ENCODE measurements at regions not wholly inside any gene's neighbourhood (a gene's known extent, or its start where the extent isn't known, plus 50 kb on each side); places are given as distances from the start of the nearest gene placed in this dataset.

GRCh38 chr9:104027295-104027694 lies 66.8 kb upstream of the SMC2 start:
- intact Hi-C loops (cut with DNase I) = loop anchor here in 1 of 4 donors (5.0 kb wide), 1 partner anchor 360 kb away; no protein-coding TSS in a partner anchor

GRCh38 chr9:104028827-104029226 lies 65.3 kb upstream of the SMC2 start:
- H3K27me3 ChIP-seq (ENCODE audit: control insufficient read depth, insufficient read depth) = no peaks in the 10 kb centered on the region
- no peak overlapping the region for H3K4me3 ChIP-seq (ENCODE audit: low read length)
- H3K27ac ChIP-seq (ENCODE audit: low read length) = no peak overlapping the region
- intact Hi-C loops (cut with DNase I) = loop anchor here in 1 of 4 donors (5.0 kb wide), 1 partner anchor 358 kb away; no protein-coding TSS in a partner anchor
- H3K9me3 ChIP-seq (ENCODE audit: control insufficient read depth, low read length) = no peaks in the 10 kb centered on the region
- DNase-seq (no peak), ATAC-seq (no peak)
- no peaks in the 10 kb centered on the region for H3K4me1 ChIP-seq (ENCODE audit: control insufficient read depth, insufficient read depth, low read length)
- WGBS = 75% methylated on average over 4 of the region's 4 CpGs

More at GRCh38 chr9:104027295-104027694, 66.8 kb upstream of the SMC2 start:
- H3K9me3 ChIP-seq (ENCODE audit: control insufficient read depth, low read length) = no peaks in the 10 kb centered on the region
- H3K4me3 ChIP-seq (ENCODE audit: low read length) = no peak overlapping the region
- no peak overlapping the region for H3K27ac ChIP-seq (ENCODE audit: low read length)
- no peak for ATAC-seq
- no peaks in the 10 kb centered on the region for H3K27me3 ChIP-seq (ENCODE audit: control insufficient read depth, insufficient read depth)
- no peak for DNase-seq
- WGBS = 38% methylated on average over 5 of the region's 5 CpGs
- H3K4me1 ChIP-seq (ENCODE audit: control insufficient read depth, insufficient read depth, low read length) = no peaks in the 10 kb centered on the region

All from right cardiac atrium (tissue), 5 donors.